ENCODE measurements at regions not wholly inside any gene's neighbourhood (a gene's known extent, or its start where the extent isn't known, plus 50 kb on each side); places are given as distances from the start of the nearest gene placed in this dataset.

DNA sequence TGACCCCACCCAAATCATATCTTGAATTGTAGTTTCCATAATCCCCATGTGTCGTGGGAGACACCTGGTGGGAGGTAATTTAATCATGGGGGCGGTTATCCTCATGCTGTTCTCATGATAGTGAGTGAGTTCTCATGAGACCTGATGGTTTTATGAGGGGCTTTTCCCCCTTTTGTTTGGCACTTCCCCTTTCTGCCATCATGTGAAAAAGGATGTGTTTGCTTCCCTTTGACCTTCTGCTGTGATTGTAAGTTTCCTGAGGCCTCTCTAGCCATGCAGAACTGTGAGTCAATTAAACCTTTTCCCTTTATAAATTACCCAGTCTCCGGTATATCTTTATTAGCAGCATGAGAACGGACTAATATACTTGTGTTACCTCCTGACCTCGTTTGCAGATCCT lies 156.6 kb upstream of the MTNR1B start:
- TF ChIP-seq, protein P1, sequence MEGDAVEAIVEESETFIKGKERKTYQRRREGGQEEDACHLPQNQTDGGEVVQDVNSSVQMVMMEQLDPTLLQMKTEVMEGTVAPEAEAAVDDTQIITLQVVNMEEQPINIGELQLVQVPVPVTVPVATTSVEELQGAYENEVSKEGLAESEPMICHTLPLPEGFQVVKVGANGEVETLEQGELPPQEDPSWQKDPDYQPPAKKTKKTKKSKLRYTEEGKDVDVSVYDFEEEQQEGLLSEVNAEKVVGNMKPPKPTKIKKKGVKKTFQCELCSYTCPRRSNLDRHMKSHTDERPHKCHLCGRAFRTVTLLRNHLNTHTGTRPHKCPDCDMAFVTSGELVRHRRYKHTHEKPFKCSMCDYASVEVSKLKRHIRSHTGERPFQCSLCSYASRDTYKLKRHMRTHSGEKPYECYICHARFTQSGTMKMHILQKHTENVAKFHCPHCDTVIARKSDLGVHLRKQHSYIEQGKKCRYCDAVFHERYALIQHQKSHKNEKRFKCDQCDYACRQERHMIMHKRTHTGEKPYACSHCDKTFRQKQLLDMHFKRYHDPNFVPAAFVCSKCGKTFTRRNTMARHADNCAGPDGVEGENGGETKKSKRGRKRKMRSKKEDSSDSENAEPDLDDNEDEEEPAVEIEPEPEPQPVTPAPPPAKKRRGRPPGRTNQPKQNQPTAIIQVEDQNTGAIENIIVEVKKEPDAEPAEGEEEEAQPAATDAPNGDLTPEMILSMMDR (IDR thresholded peaks at IDR 0.05) = no peak
- TF ChIP-seq, protein P2, sequence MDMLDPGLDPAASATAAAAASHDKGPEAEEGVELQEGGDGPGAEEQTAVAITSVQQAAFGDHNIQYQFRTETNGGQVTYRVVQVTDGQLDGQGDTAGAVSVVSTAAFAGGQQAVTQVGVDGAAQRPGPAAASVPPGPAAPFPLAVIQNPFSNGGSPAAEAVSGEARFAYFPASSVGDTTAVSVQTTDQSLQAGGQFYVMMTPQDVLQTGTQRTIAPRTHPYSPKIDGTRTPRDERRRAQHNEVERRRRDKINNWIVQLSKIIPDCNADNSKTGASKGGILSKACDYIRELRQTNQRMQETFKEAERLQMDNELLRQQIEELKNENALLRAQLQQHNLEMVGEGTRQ (IDR thresholded peaks at IDR 0.05; ENCODE audit: borderline replicate concordance, low read depth, low read length) = no peak

Measured in SK-N-SH (cell line).